ENCODE measurements at regions not wholly inside any gene's neighbourhood (a gene's known extent, or its start where the extent isn't known, plus 50 kb on each side); places are given as distances from the start of the nearest gene placed in this dataset.

DNA sequence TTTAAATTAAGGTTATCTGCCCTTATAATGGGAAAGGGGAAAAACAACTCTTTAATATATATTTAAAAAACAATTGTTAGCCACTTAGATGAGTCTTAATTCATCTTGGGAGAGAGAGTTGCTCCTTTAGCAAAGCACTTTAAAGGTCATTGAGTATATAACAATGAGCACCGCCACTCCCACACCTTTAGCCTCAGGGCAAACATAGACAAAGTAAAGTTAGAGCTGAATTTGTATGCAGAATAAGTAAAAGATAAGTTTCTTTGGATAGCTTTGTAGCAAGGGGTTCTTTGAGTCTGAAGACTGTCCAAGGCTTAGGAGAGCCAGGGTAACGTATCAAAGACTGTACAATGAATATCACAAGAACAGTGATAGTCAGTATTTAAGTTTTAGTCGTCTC is 728.8 kb upstream of the LMO3 start:
- no peaks in the 10 kb centered on the region for H3K36me3 ChIP-seq (ENCODE audit: control insufficient read depth in 1 of 2, insufficient read depth in 2 of 2, low read length in 1 of 2)
- no peak for ATAC-seq (ENCODE audit: low FRiP score)
- no peaks in the 10 kb centered on the region for H3K4me1 ChIP-seq (ENCODE audit: control insufficient read depth in 1 of 2, insufficient read depth in 2 of 2, low read length in 2 of 2)
- H3K9me3 ChIP-seq (ENCODE audit: control insufficient read depth, low read length), result no peaks in the 10 kb centered on the region
- DNase-seq, result no peak
- no peak overlapping the region for H3K4me3 ChIP-seq (ENCODE audit: low read length in 2 of 2)
- intact Hi-C loops (cut with DNase I), result no loop called here
- 73 to 81% methylated on average over 3 of the region's 3 CpGs for WGBS, 2 donors
- no peak overlapping the region for H3K27ac ChIP-seq (ENCODE audit: low read depth in 1 of 2, low read length in 2 of 2)
- H3K27me3 ChIP-seq (ENCODE audit: control insufficient read depth in 1 of 2, insufficient read depth in 2 of 2, low read length in 1 of 2), result no peaks in the 10 kb centered on the region

DNA sequence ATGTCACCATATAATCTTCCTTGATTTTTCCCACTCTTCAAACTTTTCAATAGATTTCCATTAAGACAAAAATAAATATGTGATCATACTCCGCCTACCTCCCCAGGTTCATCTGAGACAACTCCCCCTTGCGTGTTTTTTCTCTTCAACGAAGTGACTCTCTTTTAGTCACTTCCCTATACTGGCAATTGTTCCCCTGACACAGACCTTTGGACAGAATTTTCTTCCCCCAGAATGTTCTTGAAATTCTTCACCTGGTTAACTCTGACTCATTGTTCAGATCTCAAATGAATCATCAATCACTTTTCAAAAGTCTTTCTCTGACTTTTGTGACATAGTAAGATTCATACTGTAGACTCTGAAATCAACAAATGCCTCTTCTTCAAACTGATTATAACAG is 727.3 kb upstream of the LMO3 start:
- H3K36me3 ChIP-seq (ENCODE audit: control insufficient read depth in 1 of 2, insufficient read depth in 2 of 2, low read length in 1 of 2), result no peaks in the 10 kb centered on the region
- H3K4me1 ChIP-seq (ENCODE audit: control insufficient read depth in 1 of 2, insufficient read depth in 2 of 2, low read length in 2 of 2), result no peaks in the 10 kb centered on the region
- no peak for ATAC-seq (ENCODE audit: low FRiP score)
- intact Hi-C loops (cut with DNase I), result no loop called here
- no peak overlapping the region for H3K4me3 ChIP-seq (ENCODE audit: low read length in 2 of 2)
- H3K27ac ChIP-seq (ENCODE audit: low read depth in 1 of 2, low read length in 2 of 2), result no peak overlapping the region
- DNase-seq, result no peak
- WGBS, 2 donors, result 86 to 87% methylated on average over 3 of the region's 3 CpGs
- H3K9me3 ChIP-seq (ENCODE audit: control insufficient read depth, low read length), result no peaks in the 10 kb centered on the region
- no peaks in the 10 kb centered on the region for H3K27me3 ChIP-seq (ENCODE audit: control insufficient read depth in 1 of 2, insufficient read depth in 2 of 2, low read length in 1 of 2)

DNA sequence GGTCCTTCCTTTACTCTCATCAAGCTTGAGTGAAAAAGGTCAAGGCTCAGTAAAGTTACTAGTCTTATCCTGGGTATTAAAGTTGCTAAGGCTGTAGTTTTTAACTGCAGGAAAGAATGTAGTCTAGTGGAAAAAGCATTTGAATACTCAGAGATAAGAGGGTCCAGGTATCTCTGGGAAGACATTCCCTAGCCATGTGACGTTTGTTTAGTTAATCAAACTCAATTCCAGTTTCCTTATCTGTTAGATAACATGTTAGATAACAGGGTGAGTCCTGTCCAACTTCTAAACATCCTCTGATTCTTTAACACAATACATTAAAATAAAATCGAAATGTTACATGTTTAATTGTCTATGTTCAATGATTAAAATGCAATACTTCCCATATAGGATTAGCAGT is 720.7 kb upstream of the LMO3 start:
- H3K9me3 ChIP-seq (ENCODE audit: control insufficient read depth, low read length), result no peaks in the 10 kb centered on the region
- H3K27me3 ChIP-seq (ENCODE audit: control insufficient read depth in 1 of 2, insufficient read depth in 2 of 2, low read length in 1 of 2), result no peaks in the 10 kb centered on the region
- H3K4me1 ChIP-seq (ENCODE audit: control insufficient read depth in 1 of 2, insufficient read depth in 2 of 2, low read length in 2 of 2), result no peaks in the 10 kb centered on the region
- DNase-seq (no peak), ATAC-seq (ENCODE audit: low FRiP score) (no peak)
- no peak overlapping the region for H3K27ac ChIP-seq (ENCODE audit: low read depth in 1 of 2, low read length in 2 of 2)
- 46 to 55% methylated on average over 2 of the region's 2 CpGs for WGBS, 2 donors
- H3K4me3 ChIP-seq (ENCODE audit: low read length in 2 of 2), result no peak overlapping the region
- intact Hi-C loops (cut with DNase I), result no loop called here
- no peaks in the 10 kb centered on the region for H3K36me3 ChIP-seq (ENCODE audit: control insufficient read depth in 1 of 2, insufficient read depth in 2 of 2, low read length in 1 of 2)

DNA sequence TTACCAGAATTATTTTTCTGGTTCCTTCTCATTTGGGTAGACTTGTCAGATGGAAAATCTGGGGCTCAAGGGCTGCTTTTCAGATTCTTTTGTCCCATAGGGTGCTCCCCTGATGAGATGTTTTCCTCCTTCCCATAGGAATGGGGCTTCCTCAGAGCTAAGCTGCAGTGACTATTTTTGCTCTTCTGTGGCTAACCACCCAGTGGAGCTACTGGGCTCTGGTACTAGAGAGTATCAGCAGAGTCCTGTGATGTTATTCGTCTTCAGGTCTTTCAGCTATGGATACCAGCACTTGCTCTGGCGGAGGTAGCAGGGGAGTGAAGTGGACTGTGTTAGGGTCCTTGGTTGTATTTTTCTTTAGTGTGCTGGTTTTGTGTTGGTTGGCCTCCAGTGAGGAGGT is 716.1 kb upstream of the LMO3 start:
- intact Hi-C loops (cut with DNase I), result no loop called here
- whole genome bisulfite sequencing, 2 donors, result 79 to 87% methylated on average over 2 of the region's 2 CpGs
- Histone ChIP-seq H3K27me3 (ENCODE audit: control insufficient read depth in 1 of 2, insufficient read depth in 2 of 2, low read length in 1 of 2) (no peaks in the 10 kb centered on the region), H3K4me3 (ENCODE audit: low read length in 2 of 2) (no peak overlapping the region), H3K4me1 (ENCODE audit: control insufficient read depth in 1 of 2, insufficient read depth in 2 of 2, low read length in 2 of 2) (no peaks in the 10 kb centered on the region), H3K9me3 (ENCODE audit: control insufficient read depth, low read length) (no peaks in the 10 kb centered on the region), H3K36me3 (ENCODE audit: control insufficient read depth in 1 of 2, insufficient read depth in 2 of 2, low read length in 1 of 2) (no peaks in the 10 kb centered on the region), H3K27ac (ENCODE audit: low read depth in 1 of 2, low read length in 2 of 2) (no peak overlapping the region)
- ATAC-seq (ENCODE audit: low FRiP score), result no peak
- DNase-seq, result no peak

DNA sequence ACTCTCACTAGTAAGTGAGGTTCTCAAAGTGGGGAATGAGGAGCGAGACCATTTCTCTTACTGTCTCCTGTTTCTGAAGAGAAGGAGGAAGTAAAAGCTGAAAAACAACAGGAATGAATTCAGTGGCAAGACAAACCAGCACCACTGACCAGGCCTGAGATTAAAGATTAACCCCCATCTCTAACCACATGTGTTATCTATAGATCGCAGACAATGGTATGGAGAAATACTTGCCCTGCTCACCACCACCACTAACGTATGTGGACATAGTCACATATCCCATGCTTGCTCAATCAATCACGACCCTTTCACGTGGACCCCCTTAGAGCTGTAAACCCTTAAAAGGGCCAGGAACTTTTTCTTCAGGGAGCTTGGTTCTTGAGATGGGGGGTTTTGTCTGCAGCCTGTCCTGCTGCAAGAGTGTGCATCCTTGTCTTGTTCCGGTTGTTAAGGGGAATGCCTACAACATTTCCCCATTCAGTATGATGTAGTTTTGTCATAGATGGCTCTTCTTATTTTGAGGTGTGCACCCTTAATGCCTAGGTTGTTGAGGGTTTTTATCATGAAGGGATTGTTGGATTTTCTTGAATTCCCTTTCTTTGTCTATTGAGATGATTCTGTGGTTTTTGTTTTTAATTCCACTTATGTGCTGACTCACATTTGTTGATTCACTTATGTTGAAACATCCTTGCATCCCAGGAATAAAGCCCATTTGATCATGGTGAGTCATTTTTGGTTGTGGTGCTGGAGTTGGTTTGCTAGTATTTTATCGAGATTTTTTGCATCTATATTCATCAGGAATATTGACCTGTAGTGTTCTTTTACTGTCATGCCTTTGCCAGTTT is 698.8 kb upstream of the LMO3 start:
- ATAC-seq (ENCODE audit: low FRiP score), result no peak

DNA sequence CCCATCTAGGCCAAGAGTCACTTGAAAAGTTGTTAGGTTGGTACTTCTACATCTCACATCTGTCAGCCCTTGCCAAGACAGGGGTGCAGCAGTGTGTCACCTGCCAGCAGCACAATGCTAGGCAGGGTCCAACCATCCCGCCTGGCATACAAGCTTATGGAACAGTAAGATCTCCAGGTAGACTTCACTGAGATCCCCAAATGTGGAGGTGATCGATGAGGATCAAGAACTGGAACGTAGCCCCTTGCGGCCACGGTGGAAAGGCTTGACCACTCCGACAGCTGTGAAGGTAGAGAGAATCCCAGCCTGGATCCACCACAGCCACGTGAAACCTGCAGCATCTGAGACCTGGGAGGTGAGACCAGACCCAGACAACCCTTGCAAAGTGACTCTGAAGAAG is 696.0 kb upstream of the LMO3 start:
- Histone ChIP-seq H3K4me3 (ENCODE audit: low read length in 2 of 2) (no peak overlapping the region), H3K27ac (ENCODE audit: low read depth in 1 of 2, low read length in 2 of 2) (no peak overlapping the region), H3K4me1 (ENCODE audit: control insufficient read depth in 1 of 2, insufficient read depth in 2 of 2, low read length in 2 of 2) (no peaks in the 10 kb centered on the region), H3K27me3 (ENCODE audit: control insufficient read depth in 1 of 2, insufficient read depth in 2 of 2, low read length in 1 of 2) (no peaks in the 10 kb centered on the region), H3K9me3 (ENCODE audit: control insufficient read depth, low read length) (peaks cover 6% of the 10 kb centered on the region), H3K36me3 (ENCODE audit: control insufficient read depth in 1 of 2, insufficient read depth in 2 of 2, low read length in 1 of 2) (no peaks in the 10 kb centered on the region)
- DNase-seq (no peak), ATAC-seq (ENCODE audit: low FRiP score) (no peak)
- intact Hi-C loops (cut with DNase I), result no loop called here
- WGBS, 2 donors, result 85 to 91% methylated on average over 7 of the region's 7 CpGs

More for the DNA sequence above, 698.8 kb upstream of the LMO3 start:
- no peaks in the 10 kb centered on the region for H3K27me3 ChIP-seq (ENCODE audit: control insufficient read depth in 1 of 2, insufficient read depth in 2 of 2, low read length in 1 of 2)
- H3K9me3 ChIP-seq (ENCODE audit: control insufficient read depth, low read length), result peaks cover 4% of the 10 kb centered on the region
- H3K4me1 ChIP-seq (ENCODE audit: control insufficient read depth in 1 of 2, insufficient read depth in 2 of 2, low read length in 2 of 2), result no peaks in the 10 kb centered on the region
- DNase-seq, result no peak
- H3K36me3 ChIP-seq (ENCODE audit: control insufficient read depth in 1 of 2, insufficient read depth in 2 of 2, low read length in 1 of 2), result no peaks in the 10 kb centered on the region
- 82 to 84% methylated on average over 7 of the region's 7 CpGs for WGBS, 2 donors
- intact Hi-C loops (cut with DNase I), result no loop called here
- H3K27ac ChIP-seq (ENCODE audit: low read depth in 1 of 2, low read length in 2 of 2), result no peak overlapping the region
- no peak overlapping the region for H3K4me3 ChIP-seq (ENCODE audit: low read length in 2 of 2)

DNA sequence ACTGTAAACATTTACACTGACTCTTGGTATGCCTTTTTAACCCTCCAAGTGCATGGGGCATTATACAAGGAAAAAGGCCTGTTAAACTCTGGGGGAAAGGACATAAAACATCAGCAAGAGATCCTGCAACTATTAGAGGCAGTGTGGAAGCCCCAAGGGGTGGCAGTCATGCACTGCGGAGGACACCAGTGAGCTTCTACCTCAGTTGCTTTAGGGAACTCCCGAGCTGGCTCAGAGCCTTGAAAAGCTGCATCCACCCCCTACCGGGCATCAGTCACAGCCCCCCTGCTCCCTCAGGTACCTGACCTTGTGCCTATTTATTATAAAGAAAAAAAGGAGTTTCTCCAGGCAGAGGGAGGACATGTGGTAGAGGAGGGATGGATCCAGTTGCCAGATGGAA is 695.6 kb upstream of the LMO3 start:
- WGBS, 2 donors, result 77 to 81% methylated on average over 3 of the region's 3 CpGs
- no peak overlapping the region for H3K27ac ChIP-seq (ENCODE audit: low read depth in 1 of 2, low read length in 2 of 2)
- H3K9me3 ChIP-seq (ENCODE audit: control insufficient read depth, low read length), result peaks cover 7% of the 10 kb centered on the region
- H3K27me3 ChIP-seq (ENCODE audit: control insufficient read depth in 1 of 2, insufficient read depth in 2 of 2, low read length in 1 of 2), result no peaks in the 10 kb centered on the region
- intact Hi-C loops (cut with DNase I), result no loop called here
- H3K36me3 ChIP-seq (ENCODE audit: control insufficient read depth in 1 of 2, insufficient read depth in 2 of 2, low read length in 1 of 2), result no peaks in the 10 kb centered on the region
- ATAC-seq (ENCODE audit: low FRiP score) (no peak), DNase-seq (no peak)
- H3K4me1 ChIP-seq (ENCODE audit: control insufficient read depth in 1 of 2, insufficient read depth in 2 of 2, low read length in 2 of 2), result no peaks in the 10 kb centered on the region
- H3K4me3 ChIP-seq (ENCODE audit: low read length in 2 of 2), result no peak overlapping the region

DNA sequence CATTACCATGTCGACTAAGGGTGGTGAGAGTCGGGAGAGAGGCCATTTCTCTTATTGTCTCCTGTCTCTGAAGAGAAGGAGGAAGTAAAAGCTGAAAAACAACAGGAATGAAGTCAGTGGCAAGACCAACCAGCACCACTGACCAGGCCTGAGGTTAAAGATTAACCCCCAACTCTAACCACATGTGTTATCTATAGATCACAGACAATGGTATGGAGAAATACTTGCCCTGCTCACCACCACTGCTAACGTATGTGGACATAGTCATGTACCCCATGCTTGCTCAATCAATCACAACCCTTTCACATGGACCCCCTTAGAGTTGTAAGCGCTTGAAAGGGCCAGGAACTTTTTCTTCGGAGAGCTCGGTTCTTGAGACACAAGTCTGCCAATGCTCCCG is 690.9 kb upstream of the LMO3 start:
- 86 to 89% methylated on average over 7 of the region's 7 CpGs for WGBS, 2 donors
- no peak overlapping the region for H3K4me3 ChIP-seq (ENCODE audit: low read length in 2 of 2)
- no peaks in the 10 kb centered on the region for H3K27me3 ChIP-seq (ENCODE audit: control insufficient read depth in 1 of 2, insufficient read depth in 2 of 2, low read length in 1 of 2)
- H3K36me3 ChIP-seq (ENCODE audit: control insufficient read depth in 1 of 2, insufficient read depth in 2 of 2, low read length in 1 of 2), result no peaks in the 10 kb centered on the region
- no peak for DNase-seq
- no peaks in the 10 kb centered on the region for H3K4me1 ChIP-seq (ENCODE audit: control insufficient read depth in 1 of 2, insufficient read depth in 2 of 2, low read length in 2 of 2)
- H3K27ac ChIP-seq (ENCODE audit: low read depth in 1 of 2, low read length in 2 of 2), result no peak overlapping the region
- peaks cover 3% of the 10 kb centered on the region for H3K9me3 ChIP-seq (ENCODE audit: control insufficient read depth, low read length)
- intact Hi-C loops (cut with DNase I), result no loop called here
- no peak for ATAC-seq (ENCODE audit: low FRiP score)

DNA sequence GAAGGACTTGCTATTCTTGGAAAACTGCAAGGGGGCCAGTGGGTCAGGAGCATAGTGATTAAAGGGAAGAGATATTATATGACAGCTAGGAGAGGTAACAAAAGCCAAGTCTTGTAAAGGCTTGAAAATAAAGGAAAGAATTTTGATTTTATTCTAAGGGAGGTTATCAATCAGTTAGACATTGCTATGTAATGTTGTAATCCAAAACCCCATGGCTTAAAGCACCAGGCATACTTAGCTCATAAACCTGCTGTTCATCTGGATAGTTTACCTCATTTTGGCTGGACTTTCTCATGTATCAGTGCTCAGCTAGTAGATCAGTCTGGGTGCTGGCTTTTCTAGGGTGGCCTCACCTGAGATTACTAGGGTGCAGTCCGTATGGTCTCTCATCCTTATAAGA is 680.9 kb upstream of the LMO3 start:
- ATAC-seq (ENCODE audit: low FRiP score), result no peak
- no peak for DNase-seq
- H3K27ac ChIP-seq (ENCODE audit: low read depth in 1 of 2, low read length in 2 of 2), result no peak overlapping the region

More for the DNA sequence above, 680.9 kb upstream of the LMO3 start:
- Histone ChIP-seq H3K36me3 (ENCODE audit: control insufficient read depth in 1 of 2, insufficient read depth in 2 of 2, low read length in 1 of 2) (no peaks in the 10 kb centered on the region), H3K9me3 (ENCODE audit: control insufficient read depth, low read length) (no peaks in the 10 kb centered on the region), H3K4me3 (ENCODE audit: low read length in 2 of 2) (no peak overlapping the region), H3K4me1 (ENCODE audit: control insufficient read depth in 1 of 2, insufficient read depth in 2 of 2, low read length in 2 of 2) (no peaks in the 10 kb centered on the region), H3K27me3 (ENCODE audit: control insufficient read depth in 1 of 2, insufficient read depth in 2 of 2, low read length in 1 of 2) (no peaks in the 10 kb centered on the region)
- WGBS, 2 donors, result 83 to 85% methylated on average over 1 of the region's 1 CpG
- intact Hi-C loops (cut with DNase I), result no loop called here
